ENCODE measurements at regions not wholly inside any gene's neighbourhood (a gene's known extent, or its start where the extent isn't known, plus 50 kb on each side); places are given as distances from the start of the nearest gene placed in this dataset.

DNA sequence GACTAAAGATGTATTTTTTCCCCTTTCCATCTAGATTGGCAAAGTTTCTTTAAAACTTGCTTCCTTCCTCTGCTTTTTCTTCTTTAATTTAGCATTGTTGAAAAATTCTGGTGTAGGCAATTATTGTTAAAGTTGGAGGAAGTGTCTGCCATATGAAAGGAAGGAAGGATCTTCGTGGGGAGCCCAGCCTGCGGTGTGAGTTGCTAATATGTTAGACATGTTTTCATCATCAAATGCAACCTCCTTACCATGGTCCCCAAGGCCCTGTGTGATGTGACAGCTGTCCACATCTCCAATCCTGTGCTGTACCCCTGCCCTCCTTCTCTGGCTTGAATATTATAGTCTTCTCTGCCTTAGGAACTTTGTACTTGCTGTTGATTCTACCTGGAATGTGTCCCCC lies 81.0 kb upstream of the ZBTB18 start (continued):
- TF ChIP-seq HDAC2 (IDR thresholded peaks at IDR 0.05; ENCODE audit: borderline replicate concordance in 1 of 2, low read depth in 2 of 2, low read length in 2 of 2), result no peak

Measured in H1 (cell line).